Rectal smooth muscle tissue (tissue), 1 donor: ENCODE measurements at regions not wholly inside any gene's neighbourhood (a gene's known extent, or its start where the extent isn't known, plus 50 kb on each side); places are given as distances from the start of the nearest gene placed in this dataset.

Experiments used
- H3K27ac ChIP-seq: one replicate; pipeline ENCODE4 v1.7.0; 2013; ENCODE audit warnings: low read depth, low read length, inconsistent platforms
- H3K27me3 ChIP-seq: one replicate; pipeline ENCODE4 v1.7.0; 2013; ENCODE audit warnings: low read length; ENCODE audit not compliant: control insufficient read depth, insufficient read depth
- H3K36me3 ChIP-seq: one replicate; pipeline ENCODE4 v1.7.0; 2013; ENCODE audit warnings: low read length; ENCODE audit not compliant: control insufficient read depth, insufficient read depth
- H3K4me1 ChIP-seq: one replicate; pipeline ENCODE4 v1.7.0; 2013; ENCODE audit warnings: low read length; ENCODE audit not compliant: control insufficient read depth, insufficient read depth
- H3K4me3 ChIP-seq: one replicate; pipeline ENCODE4 v1.7.0; 2013; ENCODE audit warnings: low read length
- H3K9ac ChIP-seq: one replicate; pipeline ENCODE4 v1.7.0; 2013; ENCODE audit warnings: low read length

GRCh38 chr1:25055324-25055780 lies 125.3 kb upstream of the RUNX3 start:
- no peaks in the 10 kb centered on the region for H3K27me3 ChIP-seq
- no peak overlapping the region for H3K4me3 ChIP-seq
- no peak overlapping the region for H3K27ac ChIP-seq
- H3K9ac ChIP-seq: no peak overlapping the region
- H3K36me3 ChIP-seq: no peaks in the 10 kb centered on the region
- no peaks in the 10 kb centered on the region for H3K4me1 ChIP-seq

GRCh38 chr1:25054526-25055323 lies 124.6 kb upstream of the RUNX3 start:
- Histone ChIP-seq H3K27me3 (no peaks in the 10 kb centered on the region), H3K36me3 (no peaks in the 10 kb centered on the region), H3K9ac (no peak overlapping the region)

GRCh38 chr1:25053576-25054250 lies 123.6 kb upstream of the RUNX3 start:
- Histone ChIP-seq H3K36me3 (no peaks in the 10 kb centered on the region), H3K27me3 (no peaks in the 10 kb centered on the region), H3K9ac (no peak overlapping the region), H3K4me1 (no peaks in the 10 kb centered on the region), H3K4me3 (no peak overlapping the region), H3K27ac (no peak overlapping the region)

More at GRCh38 chr1:25054526-25055323, 124.6 kb upstream of the RUNX3 start:
- H3K27ac ChIP-seq: no peak overlapping the region
- no peak overlapping the region for H3K4me3 ChIP-seq
- H3K4me1 ChIP-seq: no peaks in the 10 kb centered on the region

- H3K4me3 ChIP-seq: no peak overlapping the region
- H3K4me1 ChIP-seq: no peaks in the 10 kb centered on the region
- no peaks in the 10 kb centered on the region for H3K27me3 ChIP-seq
- no peak overlapping the region for H3K27ac ChIP-seq
- H3K9ac ChIP-seq: no peak overlapping the region
- no peaks in the 10 kb centered on the region for H3K36me3 ChIP-seq
Observed at GRCh38 chr1:25051906-25052305, 121.8 kb upstream of the RUNX3 start.

- Histone ChIP-seq H3K27me3 (no peaks in the 10 kb centered on the region), H3K4me1 (no peaks in the 10 kb centered on the region), H3K4me3 (no peak overlapping the region), H3K27ac (no peak overlapping the region), H3K36me3 (no peaks in the 10 kb centered on the region), H3K9ac (no peak overlapping the region)
Observed at GRCh38 chr1:25051504-25051903, 121.4 kb upstream of the RUNX3 start.

- Histone ChIP-seq H3K27ac (no peak overlapping the region), H3K36me3 (no peaks in the 10 kb centered on the region), H3K9ac (no peak overlapping the region), H3K4me3 (no peak overlapping the region), H3K4me1 (no peaks in the 10 kb centered on the region), H3K27me3 (no peaks in the 10 kb centered on the region)
Observed at GRCh38 chr1:25050165-25050564, 120.1 kb upstream of the RUNX3 start.

GRCh38 chr1:25049190-25049589 lies 119.1 kb upstream of the RUNX3 start:
- no peak overlapping the region for H3K9ac ChIP-seq
- no peak overlapping the region for H3K4me3 ChIP-seq
- H3K27ac ChIP-seq: no peak overlapping the region
- H3K27me3 ChIP-seq: no peaks in the 10 kb centered on the region
- no peaks in the 10 kb centered on the region for H3K4me1 ChIP-seq
- no peaks in the 10 kb centered on the region for H3K36me3 ChIP-seq

- H3K4me3 ChIP-seq: no peak overlapping the region
- no peaks in the 10 kb centered on the region for H3K36me3 ChIP-seq
- H3K27ac ChIP-seq: no peak overlapping the region
Observed at GRCh38 chr1:25048728-25049127, 118.7 kb upstream of the RUNX3 start.

GRCh38 chr1:25047506-25048240 lies 117.6 kb upstream of the RUNX3 start:
- Histone ChIP-seq H3K27ac (no peak overlapping the region), H3K4me3 (no peak overlapping the region), H3K4me1 (no peaks in the 10 kb centered on the region), H3K36me3 (no peaks in the 10 kb centered on the region), H3K27me3 (no peaks in the 10 kb centered on the region), H3K9ac (no peak overlapping the region)

More at GRCh38 chr1:25048728-25049127, 118.7 kb upstream of the RUNX3 start:
- Histone ChIP-seq H3K4me1 (no peaks in the 10 kb centered on the region), H3K27me3 (no peaks in the 10 kb centered on the region), H3K9ac (no peak overlapping the region)

GRCh38 chr1:25046194-25046532 lies 116.1 kb upstream of the RUNX3 start:
- no peak overlapping the region for H3K27ac ChIP-seq
- H3K4me3 ChIP-seq: no peak overlapping the region
- H3K4me1 ChIP-seq: no peaks in the 10 kb centered on the region
- no peaks in the 10 kb centered on the region for H3K36me3 ChIP-seq
- H3K27me3 ChIP-seq: no peaks in the 10 kb centered on the region
- H3K9ac ChIP-seq: no peak overlapping the region

- no peak overlapping the region for H3K4me3 ChIP-seq
Observed at GRCh38 chr1:25045480-25046193, 115.6 kb upstream of the RUNX3 start.

GRCh38 chr1:25043228-25043580 lies 113.1 kb upstream of the RUNX3 start:
- H3K9ac ChIP-seq: no peak overlapping the region

More at GRCh38 chr1:25045480-25046193, 115.6 kb upstream of the RUNX3 start:
- no peaks in the 10 kb centered on the region for H3K36me3 ChIP-seq
- H3K27me3 ChIP-seq: no peaks in the 10 kb centered on the region
- no peaks in the 10 kb centered on the region for H3K4me1 ChIP-seq
- no peak overlapping the region for H3K27ac ChIP-seq
- H3K9ac ChIP-seq: no peak overlapping the region

More at GRCh38 chr1:25043228-25043580, 113.1 kb upstream of the RUNX3 start:
- H3K4me1 ChIP-seq: no peaks in the 10 kb centered on the region
- no peaks in the 10 kb centered on the region for H3K27me3 ChIP-seq
- H3K4me3 ChIP-seq: no peak overlapping the region
- H3K27ac ChIP-seq: no peak overlapping the region
- no peaks in the 10 kb centered on the region for H3K36me3 ChIP-seq
